ENCODE measurements at regions not wholly inside any gene's neighbourhood (a gene's known extent, or its start where the extent isn't known, plus 50 kb on each side); places are given as distances from the start of the nearest gene placed in this dataset.

GRCh38 chr6:51339108-51339507 lies 520.4 kb downstream of the TFAP2B start:
- TF ChIP-seq POLR2A (IDR thresholded peaks at IDR 0.05) = no peak
- TF ChIP-seq CTCF (IDR thresholded peaks at IDR 0.05) = no peak

Measured in heart left ventricle (tissue), 13 donors.